GM19452 (cell line): ENCODE measurements at regions not wholly inside any gene's neighbourhood (a gene's known extent, or its start where the extent isn't known, plus 50 kb on each side); places are given as distances from the start of the nearest gene placed in this dataset.

Experiments used
- ATAC-seq: cut with Tn5 transposase; IDR thresholded peaks from one replicate; pipeline ENCODE4 v1.9.1; 2021; ENCODE audit not compliant: unreplicated experiment

GRCh38 chr15:95970326-95970725 is 360.2 kb upstream of the NR2F2 start:
- no peak for ATAC-seq

- no peak for ATAC-seq
Observed at GRCh38 chr15:95972041-95972553, 358.4 kb upstream of the NR2F2 start.

GRCh38 chr15:95972812-95973211 is 357.7 kb upstream of the NR2F2 start:
- no peak for ATAC-seq

GRCh38 chr15:95973566-95974256 is 356.8 kb upstream of the NR2F2 start:
- ATAC-seq = no peak

- no peak for ATAC-seq
Observed at GRCh38 chr15:95975212-95975611, 355.3 kb upstream of the NR2F2 start.

- ATAC-seq = no peak
Observed at GRCh38 chr15:95979286-95979685, 351.2 kb upstream of the NR2F2 start.

GRCh38 chr15:95981209-95981608 is 349.3 kb upstream of the NR2F2 start:
- ATAC-seq = no peak

GRCh38 chr15:95987299-95987698 is 343.2 kb upstream of the NR2F2 start:
- no peak for ATAC-seq

GRCh38 chr15:95987886-95988573 is 342.5 kb upstream of the NR2F2 start:
- no peak for ATAC-seq

GRCh38 chr15:95988574-95988887 is 342.0 kb upstream of the NR2F2 start:
- no peak for ATAC-seq

- ATAC-seq = no peak
Observed at GRCh38 chr15:95989392-95989791, 341.1 kb upstream of the NR2F2 start.

GRCh38 chr15:95990833-95991232 is 339.7 kb upstream of the NR2F2 start:
- no peak for ATAC-seq

GRCh38 chr15:95994418-95994817 is 336.1 kb upstream of the NR2F2 start:
- no peak for ATAC-seq

- ATAC-seq = no peak
Observed at GRCh38 chr15:95995375-95996168, 334.9 kb upstream of the NR2F2 start.

GRCh38 chr15:95996494-95996893 is 334.0 kb upstream of the NR2F2 start:
- no peak for ATAC-seq

- no peak for ATAC-seq
Observed at GRCh38 chr15:95998935-95999334, 331.6 kb upstream of the NR2F2 start.

- ATAC-seq = no peak
Observed at GRCh38 chr15:96002890-96003859, 327.3 kb upstream of the NR2F2 start.

GRCh38 chr15:96005906-96006305 is 324.6 kb upstream of the NR2F2 start:
- ATAC-seq = no peak

GRCh38 chr15:96011136-96011535 is 319.4 kb upstream of the NR2F2 start:
- ATAC-seq = no peak

- no peak for ATAC-seq
Observed at GRCh38 chr15:96014939-96015338, 315.6 kb upstream of the NR2F2 start.

GRCh38 chr15:96019114-96019513 is 311.4 kb upstream of the NR2F2 start:
- no peak for ATAC-seq
